HCT116 (cell line): ENCODE measurements at regions not wholly inside any gene's neighbourhood (a gene's known extent, or its start where the extent isn't known, plus 50 kb on each side); places are given as distances from the start of the nearest gene placed in this dataset.

Experiments
- ATAC-seq: fragments of 200-7000 bp; cut with Tn5 transposase; 2 replicates; pipeline ENCODE4 v1.9.1; 2020; ENCODE audit warnings: mild to moderate bottlenecking, moderate library complexity
- BruUV-seq: library from RNA; stranded (reverse); fragments of 400-500 nt; replicated peaks from 2 replicates; lab custom pipeline; 2021; lab: Mats Ljungman, UMichigan
- CTCF ChIA-PET: fragments of 300-600 bp; sonication (Branson Sonifier 250); formaldehyde crosslinking; loops from one replicate; lab custom pipeline; 2021; ENCODE audit warnings: antibody characterized with exemption; lab: Charles Lee
- POLR2A ChIA-PET: fragments of 300-600, 350-600 bp; sonication (Branson Sonifier 250); formaldehyde crosslinking; loops from one replicate; lab custom pipeline; 2021; ENCODE audit warnings: antibody characterized with exemption; lab: Charles Lee
- RAD21 ChIA-PET, 2 experiments: fragments of 300-600 bp; sonication (Branson Sonifier 250); formaldehyde crosslinking; loops; one replicate each; lab custom pipeline; 2023; ENCODE audit warnings: low total read pairs in 2 of 2; ENCODE audit not compliant: uncharacterized antibody in 2 of 2, unreplicated experiment in 2 of 2, low non-redundant PET in 1 of 2; lab: Charles Lee
- DNase-seq: peaks from one replicate; pipeline ENCODE4 v3.0.0-alpha.2; 2010; ENCODE audit warnings: low read depth, low spot score
- H2AFZ ChIP-seq: fragments of 200-600 bp; shearing (Covaris generic), sonication (generic); 2 replicates; pipeline ENCODE4 v1.6.1; 2017; ENCODE audit warnings: low read depth, mixed run types, mixed read lengths, antibody characterized with exemption, low read length; ENCODE audit not compliant: poor library complexity, severe bottlenecking
- H3K27ac ChIP-seq: 2 replicates; pipeline ENCODE4 v1.5.1; 2012; ENCODE audit warnings: low read depth, low read length
- H3K27me3 ChIP-seq: fragments of 200-600 bp; sonication (generic); 2 replicates; pipeline ENCODE4 v1.6.1; 2016; ENCODE audit warnings: mixed run types, low read length, mixed read lengths; ENCODE audit not compliant: insufficient read depth
- H3K36me3 ChIP-seq, 2 experiments: fragments of 200-500 bp in 1 of 2; fragments of 200-600 bp in 1 of 2; sonication (Bioruptor generic) in 1 of 2; sonication (generic) in 1 of 2; 2 replicates each; pipeline versions ENCODE4 v1.5.1 to v1.6.1; 2014 to 2016; ENCODE audit warnings: low read length in 2 of 2, inconsistent platforms in 1 of 2, mixed read lengths in 1 of 2, mixed run types in 1 of 2; ENCODE audit not compliant: insufficient read depth in 2 of 2, control insufficient read depth in 1 of 2
- H3K4me1 ChIP-seq, 2 experiments: fragments of 200-600 bp in 1 of 2; sonication (generic) in 1 of 2; 2 replicates each; pipeline versions ENCODE4 v1.5.1 to v1.6.1; 2012 to 2017; ENCODE audit warnings: low read length in 2 of 2, inconsistent platforms in 1 of 2, mild to moderate bottlenecking in 1 of 2, mixed read lengths in 1 of 2, mixed run types in 1 of 2, moderate library complexity in 1 of 2; ENCODE audit not compliant: insufficient read depth in 2 of 2, control insufficient read depth in 1 of 2
- H3K4me2 ChIP-seq: fragments of 200-600 bp; sonication (generic); 2 replicates; pipeline ENCODE4 v1.6.1; 2017; ENCODE audit warnings: mixed run types, low read length, mixed read lengths
- H3K4me3 ChIP-seq, 2 experiments: fragments of 200-600 bp in 1 of 2; sonication (generic) in 1 of 2; replicated peaks in 1 of 2; 2 replicates each; pipeline ENCODE4 v1.5.1; 2011 to 2016; ENCODE audit warnings: low read length in 2 of 2, control low read depth in 1 of 2, low read depth in 1 of 2, mild to moderate bottlenecking in 1 of 2, mixed read lengths in 1 of 2, mixed run types in 1 of 2
- H3K79me2 ChIP-seq: fragments of 200-600 bp; sonication (generic); 2 replicates; pipeline ENCODE4 v1.6.1; 2017; ENCODE audit warnings: mild to moderate bottlenecking, mixed run types, low read length, moderate library complexity, mixed read lengths; ENCODE audit not compliant: insufficient read depth
- H3K9ac ChIP-seq: fragments of 200-600 bp; sonication (generic); 2 replicates; pipeline ENCODE4 v1.6.1; 2016; ENCODE audit warnings: low read length, mixed read lengths
- H3K9me2 ChIP-seq: fragments of 200-600 bp; sonication (generic), shearing (Covaris generic); 2 replicates; pipeline ENCODE4 v1.6.1; 2017; ENCODE audit warnings: mixed run types, mild to moderate bottlenecking, moderate library complexity; ENCODE audit not compliant: insufficient read depth
- H3K9me3 ChIP-seq, 2 experiments: fragments of 200-500 bp in 1 of 2; fragments of 200-600 bp in 1 of 2; sonication (Bioruptor generic) in 1 of 2; sonication (generic) in 1 of 2; 2 replicates each; pipeline ENCODE4 v1.6.1; 2014 to 2017; ENCODE audit warnings: low read length in 2 of 2, mixed read lengths in 2 of 2, inconsistent platforms in 1 of 2, low read depth in 1 of 2, mild to moderate bottlenecking in 1 of 2, mixed run types in 1 of 2, moderate library complexity in 1 of 2; ENCODE audit not compliant: control insufficient read depth in 1 of 2, insufficient read depth in 1 of 2
- H4K20me1 ChIP-seq: fragments of 200-600 bp; sonication (generic), shearing (Covaris generic); 2 replicates; pipeline ENCODE4 v1.6.1; 2017; ENCODE audit warnings: mixed run types, mild to moderate bottlenecking, moderate library complexity; ENCODE audit not compliant: insufficient read depth
- ATF3 ChIP-seq: IDR thresholded peaks from 2 replicates; pipeline ENCODE4 v1.6.1; 2012
- CBX3 ChIP-seq: IDR thresholded peaks from 2 replicates; pipeline ENCODE4 v1.6.1; 2012; ENCODE audit warnings: low read depth
- CEBPB ChIP-seq: IDR thresholded peaks from 2 replicates; pipeline ENCODE4 v1.6.1; 2012; ENCODE audit warnings: low read depth
- ELF1 ChIP-seq: IDR thresholded peaks from 2 replicates; pipeline ENCODE4 v1.6.1; 2012; ENCODE audit warnings: low read depth, borderline replicate concordance
- MAX ChIP-seq: IDR thresholded peaks from 2 replicates; pipeline ENCODE4 v1.6.1; 2012
- SIN3A ChIP-seq: IDR thresholded peaks from 2 replicates; pipeline ENCODE4 v1.6.1; 2012; ENCODE audit warnings: low read depth
- YY1 ChIP-seq: IDR thresholded peaks from 2 replicates; pipeline ENCODE4 v1.6.1; 2011; ENCODE audit warnings: low read length, low read depth, moderate library complexity, mild to moderate bottlenecking; ENCODE audit not compliant: insufficient replicate concordance; ENCODE audit errors: extremely low read depth
- ZFX ChIP-seq: fragments of 450-650 bp; IDR thresholded peaks from 2 replicates; pipeline ENCODE4 v1.6.1; 2017
- intact Hi-C: fragments of 100-400 bp; cut with micrococcal nuclease; formaldehyde crosslinking; loops from 2 replicates; pipeline ENCODE4 v1.10.0; 2022
- TF ChIP-seq, protein P1 (sequence below), 3 experiments: fragments of 200-600 bp in 1 of 3; sonication (generic) in 1 of 3; IDR thresholded peaks in 2 of 3; conservative IDR thresholded peaks in 1 of 3; 2 replicates each; pipeline ENCODE4 v1.5.1; 2012 to 2017; ENCODE audit warnings: low read depth in 2 of 3, low read length in 2 of 3, antibody characterized with exemption in 1 of 3, borderline replicate concordance in 1 of 3, control low read depth in 1 of 3, mild to moderate bottlenecking in 1 of 3, mixed read lengths in 1 of 3, mixed run types in 1 of 3, moderate library complexity in 1 of 3; ENCODE audit not compliant: insufficient read depth in 1 of 3

- TF ChIP-seq ELF1 (no peak), ZFX (no peak), YY1 (no peak), SIN3A (no peak), CEBPB (no peak)
- TF ChIP-seq, protein P1, sequence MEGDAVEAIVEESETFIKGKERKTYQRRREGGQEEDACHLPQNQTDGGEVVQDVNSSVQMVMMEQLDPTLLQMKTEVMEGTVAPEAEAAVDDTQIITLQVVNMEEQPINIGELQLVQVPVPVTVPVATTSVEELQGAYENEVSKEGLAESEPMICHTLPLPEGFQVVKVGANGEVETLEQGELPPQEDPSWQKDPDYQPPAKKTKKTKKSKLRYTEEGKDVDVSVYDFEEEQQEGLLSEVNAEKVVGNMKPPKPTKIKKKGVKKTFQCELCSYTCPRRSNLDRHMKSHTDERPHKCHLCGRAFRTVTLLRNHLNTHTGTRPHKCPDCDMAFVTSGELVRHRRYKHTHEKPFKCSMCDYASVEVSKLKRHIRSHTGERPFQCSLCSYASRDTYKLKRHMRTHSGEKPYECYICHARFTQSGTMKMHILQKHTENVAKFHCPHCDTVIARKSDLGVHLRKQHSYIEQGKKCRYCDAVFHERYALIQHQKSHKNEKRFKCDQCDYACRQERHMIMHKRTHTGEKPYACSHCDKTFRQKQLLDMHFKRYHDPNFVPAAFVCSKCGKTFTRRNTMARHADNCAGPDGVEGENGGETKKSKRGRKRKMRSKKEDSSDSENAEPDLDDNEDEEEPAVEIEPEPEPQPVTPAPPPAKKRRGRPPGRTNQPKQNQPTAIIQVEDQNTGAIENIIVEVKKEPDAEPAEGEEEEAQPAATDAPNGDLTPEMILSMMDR (IDR thresholded peaks at IDR 0.05 in 2 of 3, conservative IDR thresholded peaks at IDR 0.05 in 1 of 3; ENCODE audit: borderline replicate concordance in 1 of 3, insufficient read depth in 1 of 3, low read depth in 2 of 3, low read length in 2 of 3), result no peak
These were observed 730.6 kb downstream of the TSN start (continued) for GRCh38 chr2:122486086-122486485.

GRCh38 chr2:122486705-122487415, 731.4 kb downstream of the TSN start:
- no peak for ATAC-seq
- intact Hi-C loops, result no loop called here
- Histone ChIP-seq H2AFZ (no peak overlapping the region), H3K4me2 (no peak overlapping the region), H3K79me2 (no peaks in the 10 kb centered on the region), H4K20me1 (no peaks in the 10 kb centered on the region), H3K9me3 (peaks cover 6 to 14% of the 10 kb centered on the region in 2 experiments; a peak in 2 of 4 replicates), H3K4me3 (no peak overlapping the region), H3K9ac (no peak overlapping the region), H3K27ac (no peak overlapping the region), H3K27me3 (no peaks in the 10 kb centered on the region), H3K4me1 (no peaks in the 10 kb centered on the region)
- POLR2A ChIA-PET, result no interaction called here
- CTCF ChIA-PET, result no interaction called here
- no peak for TF ChIP-seq CEBPB
- no peak for TF ChIP-seq CBX3
- TF ChIP-seq ATF3, result no peak
- no peak for TF ChIP-seq MAX
- no peak for TF ChIP-seq ELF1
- TF ChIP-seq, all 23 proteins: peak for 0
- no TSS peak for BruUV-seq
- Histone ChIP-seq H3K9me2 (no peaks in the 10 kb centered on the region), H3K36me3 (no peaks in the 10 kb centered on the region)
- DNase-seq, result no peak
- RAD21 ChIA-PET, result no interaction called here
